ENCODE measurements at regions not wholly inside any gene's neighbourhood (a gene's known extent, or its start where the extent isn't known, plus 50 kb on each side); places are given as distances from the start of the nearest gene placed in this dataset.

DNA sequence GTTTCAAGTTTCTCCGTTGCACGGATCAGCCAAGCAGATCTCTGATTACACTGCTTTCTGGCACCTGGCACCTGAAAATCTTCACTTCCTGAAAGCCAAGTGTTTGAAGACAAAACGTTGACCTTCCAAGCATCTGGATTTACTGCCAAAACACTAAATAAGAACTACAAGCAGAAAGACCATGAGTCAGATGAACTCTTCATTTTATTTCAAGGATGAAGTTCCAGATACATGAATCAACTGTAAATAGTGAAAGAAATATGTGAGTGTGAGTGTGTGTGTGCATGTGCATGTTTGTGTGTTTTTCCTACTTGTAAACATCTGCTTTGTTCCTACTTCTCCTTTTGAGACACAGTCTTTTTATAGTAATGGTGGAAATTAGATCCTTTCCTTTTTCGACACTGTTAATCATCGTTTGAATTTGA is 60.0 kb upstream of the DTNA start:
- ATAC-seq: no peak
- ChIA-PET CTCF (no interaction called here), POLR2A (no interaction called here)
- Histone ChIP-seq H3K36me3 (ENCODE audit: control insufficient read depth, insufficient read depth, low read length) (no peaks in the 10 kb centered on the region), H3K4me1 (ENCODE audit: control insufficient read depth, insufficient read depth, low read length) (no peaks in the 10 kb centered on the region), H3K9me3 (ENCODE audit: control insufficient read depth, insufficient read depth, low read depth, low read length) (no peaks in the 10 kb centered on the region), H3K27me3 (ENCODE audit: control insufficient read depth, insufficient read depth, low read length) (no peaks in the 10 kb centered on the region), H3K27ac (ENCODE audit: low read length) (no peak overlapping the region), H3K4me3 (ENCODE audit: low read depth in 2 of 2, low read length in 2 of 2) (no peak overlapping the region)
- intact Hi-C loops (cut with micrococcal nuclease; ENCODE audit: unreplicated experiment): no loop called here
- DNase-seq (ENCODE audit: low read depth, low spot score): no peak
- no peak for TF ChIP-seq TCF7L2 (IDR thresholded peaks at IDR 0.05; ENCODE audit: low read depth, low read length)
- TF ChIP-seq SIN3A (IDR thresholded peaks at IDR 0.05; ENCODE audit: borderline replicate concordance, insufficient read depth, low read depth, low read length): no peak
- no peak for TF ChIP-seq CTCF (IDR thresholded peaks at IDR 0.05)
- TF ChIP-seq, protein P1, sequence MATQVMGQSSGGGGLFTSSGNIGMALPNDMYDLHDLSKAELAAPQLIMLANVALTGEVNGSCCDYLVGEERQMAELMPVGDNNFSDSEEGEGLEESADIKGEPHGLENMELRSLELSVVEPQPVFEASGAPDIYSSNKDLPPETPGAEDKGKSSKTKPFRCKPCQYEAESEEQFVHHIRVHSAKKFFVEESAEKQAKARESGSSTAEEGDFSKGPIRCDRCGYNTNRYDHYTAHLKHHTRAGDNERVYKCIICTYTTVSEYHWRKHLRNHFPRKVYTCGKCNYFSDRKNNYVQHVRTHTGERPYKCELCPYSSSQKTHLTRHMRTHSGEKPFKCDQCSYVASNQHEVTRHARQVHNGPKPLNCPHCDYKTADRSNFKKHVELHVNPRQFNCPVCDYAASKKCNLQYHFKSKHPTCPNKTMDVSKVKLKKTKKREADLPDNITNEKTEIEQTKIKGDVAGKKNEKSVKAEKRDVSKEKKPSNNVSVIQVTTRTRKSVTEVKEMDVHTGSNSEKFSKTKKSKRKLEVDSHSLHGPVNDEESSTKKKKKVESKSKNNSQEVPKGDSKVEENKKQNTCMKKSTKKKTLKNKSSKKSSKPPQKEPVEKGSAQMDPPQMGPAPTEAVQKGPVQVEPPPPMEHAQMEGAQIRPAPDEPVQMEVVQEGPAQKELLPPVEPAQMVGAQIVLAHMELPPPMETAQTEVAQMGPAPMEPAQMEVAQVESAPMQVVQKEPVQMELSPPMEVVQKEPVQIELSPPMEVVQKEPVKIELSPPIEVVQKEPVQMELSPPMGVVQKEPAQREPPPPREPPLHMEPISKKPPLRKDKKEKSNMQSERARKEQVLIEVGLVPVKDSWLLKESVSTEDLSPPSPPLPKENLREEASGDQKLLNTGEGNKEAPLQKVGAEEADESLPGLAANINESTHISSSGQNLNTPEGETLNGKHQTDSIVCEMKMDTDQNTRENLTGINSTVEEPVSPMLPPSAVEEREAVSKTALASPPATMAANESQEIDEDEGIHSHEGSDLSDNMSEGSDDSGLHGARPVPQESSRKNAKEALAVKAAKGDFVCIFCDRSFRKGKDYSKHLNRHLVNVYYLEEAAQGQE (IDR thresholded peaks at IDR 0.05; ENCODE audit: insufficient read depth in 1 of 2, low read depth in 2 of 2, low read length in 1 of 2): no peak
- no peak for TF ChIP-seq POLR2AphosphoS5 (IDR thresholded peaks at IDR 0.05; ENCODE audit: low read depth, low read length)
- in situ Hi-C loops (cut with HindIII; ENCODE audit: low pct_unique_long_range_greater_than_20kb, low sequenced_read_pairs): no loop called here
- BruUV-seq (replicated peaks): no TSS peak

- TF ChIP-seq SIN3A (IDR thresholded peaks at IDR 0.05; ENCODE audit: borderline replicate concordance, insufficient read depth, low read depth, low read length): no peak
- ATAC-seq: no peak
- no peak overlapping the region for H3K27ac ChIP-seq (ENCODE audit: low read length)
- BruUV-seq (replicated peaks): no TSS peak
- in situ Hi-C loops (cut with HindIII; ENCODE audit: low pct_unique_long_range_greater_than_20kb, low sequenced_read_pairs) (no loop called here), intact Hi-C loops (cut with micrococcal nuclease; ENCODE audit: unreplicated experiment) (no loop called here)
- no peaks in the 10 kb centered on the region for H3K36me3 ChIP-seq (ENCODE audit: control insufficient read depth, insufficient read depth, low read length)
- ChIA-PET CTCF (no interaction called here), POLR2A (no interaction called here)
- no peaks in the 10 kb centered on the region for H3K9me3 ChIP-seq (ENCODE audit: control insufficient read depth, insufficient read depth, low read depth, low read length)
- no peaks in the 10 kb centered on the region for H3K27me3 ChIP-seq (ENCODE audit: control insufficient read depth, insufficient read depth, low read length)
- DNase-seq (ENCODE audit: low read depth, low spot score): no peak
- no peak overlapping the region for H3K4me3 ChIP-seq (ENCODE audit: low read depth in 2 of 2, low read length in 2 of 2)
- H3K4me1 ChIP-seq (ENCODE audit: control insufficient read depth, insufficient read depth, low read length): no peaks in the 10 kb centered on the region
These were observed 58.3 kb upstream of the DTNA start for GRCh38 chr18:34651586-34652369.

DNA sequence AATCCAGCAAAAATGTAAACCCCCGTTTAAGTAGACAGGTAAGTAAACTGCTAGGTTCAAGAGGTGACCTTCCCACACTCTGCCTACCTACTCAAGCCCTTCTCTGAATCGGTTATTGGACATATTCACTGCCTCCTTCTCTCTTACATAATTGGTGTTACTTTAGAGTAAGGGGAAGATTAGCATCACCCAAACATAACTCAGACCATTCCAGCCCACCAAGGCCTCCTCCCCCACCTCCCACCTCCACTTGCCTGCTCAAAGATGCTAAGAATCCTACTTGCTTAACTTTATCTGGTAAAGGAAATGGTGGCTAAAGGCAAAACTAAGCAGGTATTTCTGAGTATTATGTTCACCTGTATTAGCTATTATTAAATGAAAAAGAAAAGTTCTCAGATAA is 55.0 kb upstream of the DTNA start:
- intact Hi-C loops (cut with micrococcal nuclease; ENCODE audit: unreplicated experiment): no loop called here
- H3K4me3 ChIP-seq (ENCODE audit: low read depth in 2 of 2, low read length in 2 of 2): no peak overlapping the region
- in situ Hi-C loops (cut with HindIII; ENCODE audit: low pct_unique_long_range_greater_than_20kb, low sequenced_read_pairs): no loop called here
- no peaks in the 10 kb centered on the region for H3K36me3 ChIP-seq (ENCODE audit: control insufficient read depth, insufficient read depth, low read length)
- ChIA-PET CTCF (no interaction called here), POLR2A (no interaction called here)
- no peak for ATAC-seq
- BruUV-seq (replicated peaks): no TSS peak
- TF ChIP-seq CTCF (IDR thresholded peaks at IDR 0.05) (no peak), POLR2AphosphoS5 (IDR thresholded peaks at IDR 0.05; ENCODE audit: low read depth, low read length) (no peak), TCF7L2 (IDR thresholded peaks at IDR 0.05; ENCODE audit: low read depth, low read length) (no peak), SIN3A (IDR thresholded peaks at IDR 0.05; ENCODE audit: borderline replicate concordance, insufficient read depth, low read depth, low read length) (no peak)
- TF ChIP-seq, protein P1 (IDR thresholded peaks at IDR 0.05; ENCODE audit: insufficient read depth in 1 of 2, low read depth in 2 of 2, low read length in 1 of 2): no peak
- no peak overlapping the region for H3K27ac ChIP-seq (ENCODE audit: low read length)
- no peaks in the 10 kb centered on the region for H3K4me1 ChIP-seq (ENCODE audit: control insufficient read depth, insufficient read depth, low read length)
- no peaks in the 10 kb centered on the region for H3K9me3 ChIP-seq (ENCODE audit: control insufficient read depth, insufficient read depth, low read depth, low read length)
- no peak for DNase-seq (ENCODE audit: low read depth, low spot score)
- no peaks in the 10 kb centered on the region for H3K27me3 ChIP-seq (ENCODE audit: control insufficient read depth, insufficient read depth, low read length)

Data from Panc1 (cell line).